ENCODE measurements at regions not wholly inside any gene's neighbourhood (a gene's known extent, or its start where the extent isn't known, plus 50 kb on each side); places are given as distances from the start of the nearest gene placed in this dataset.

- TF ChIP-seq NR4A1 (CRISPR knock-in tag; IDR thresholded peaks at IDR 0.05) (no peak), NR4A1 (tag; IDR thresholded peaks at IDR 0.05) (no peak), CXXC5 (CRISPR knock-in tag; IDR thresholded peaks at IDR 0.05) (no peak), MAFK (IDR thresholded peaks at IDR 0.05; ENCODE audit: low read length) (no peak), TAF15 (IDR thresholded peaks at IDR 0.05; ENCODE audit: low read depth, low read length) (no peak), MTA3 (IDR thresholded peaks at IDR 0.05; ENCODE audit: borderline replicate concordance) (no peak), BRCA1 (IDR thresholded peaks at IDR 0.05) (no peak), BRCA1 (CRISPR knock-in tag; IDR thresholded peaks at IDR 0.05) (no peak), ZNF449 (CRISPR knock-in tag; IDR thresholded peaks at IDR 0.05) (no peak), FOXK2 (conservative IDR thresholded peaks at IDR 0.05 in 1 of 2, IDR thresholded peaks at IDR 0.05 in 1 of 2; ENCODE audit: low read depth in 2 of 2) (no peak)
- TF ChIP-seq, protein P1, sequence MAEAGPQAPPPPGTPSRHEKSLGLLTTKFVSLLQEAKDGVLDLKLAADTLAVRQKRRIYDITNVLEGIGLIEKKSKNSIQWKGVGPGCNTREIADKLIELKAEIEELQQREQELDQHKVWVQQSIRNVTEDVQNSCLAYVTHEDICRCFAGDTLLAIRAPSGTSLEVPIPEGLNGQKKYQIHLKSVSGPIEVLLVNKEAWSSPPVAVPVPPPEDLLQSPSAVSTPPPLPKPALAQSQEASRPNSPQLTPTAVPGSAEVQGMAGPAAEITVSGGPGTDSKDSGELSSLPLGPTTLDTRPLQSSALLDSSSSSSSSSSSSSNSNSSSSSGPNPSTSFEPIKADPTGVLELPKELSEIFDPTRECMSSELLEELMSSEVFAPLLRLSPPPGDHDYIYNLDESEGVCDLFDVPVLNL (CRISPR knock-in tag; IDR thresholded peaks at IDR 0.05; ENCODE audit: low read depth) = no peak
These were observed 156.4 kb upstream of the RAB6C start (continued) for GRCh38 chr2:129823044-129823443.
